Breast epithelium (tissue), 3 donors: ENCODE measurements at regions not wholly inside any gene's neighbourhood (a gene's known extent, or its start where the extent isn't known, plus 50 kb on each side); places are given as distances from the start of the nearest gene placed in this dataset.

Experiments
- CTCF ChIP-seq, 3 donors: fragments of 450-650 bp; IDR thresholded peaks; one replicate each; pipeline ENCODE4 v1.5.1; 2016 to 2017; ENCODE audit warnings: antibody characterized with exemption in 3 of 3, mild to moderate bottlenecking in 3 of 3, moderate library complexity in 3 of 3
- POLR2A ChIP-seq: fragments of 450-650 bp; IDR thresholded peaks from one replicate; pipeline ENCODE4 v1.6.1; 2016; ENCODE audit warnings: antibody characterized with exemption, mild to moderate bottlenecking, moderate library complexity
- POLR2AphosphoS5 ChIP-seq, 3 donors: sonication (generic); formaldehyde crosslinking; IDR thresholded peaks; one replicate each; pipeline ENCODE4 v1.6.1; 2017; ENCODE audit warnings: antibody characterized with exemption in 3 of 3

- TF ChIP-seq CTCF (IDR thresholded peaks at IDR 0.05) (no peak), POLR2A (no peak), POLR2AphosphoS5 (IDR thresholded peaks at IDR 0.05) (no peak)
These were observed 606.6 kb upstream of the LRRN3 start for GRCh38 chr7:110484356-110484755.
